Activated naive CD4-positive, alpha-beta T cell treated with Interleukin-2 at 50 U/mL for 16 hours (primary cell): ENCODE measurements at regions not wholly inside any gene's neighbourhood (a gene's known extent, or its start where the extent isn't known, plus 50 kb on each side); places are given as distances from the start of the nearest gene placed in this dataset.

Experiments
- DNase-seq: peaks from one replicate; pipeline ENCODE4 v3.0.0-alpha.2; 2020

- DNase-seq, result no peak
Measured at GRCh38 chr9:90012949-90013348, 408.1 kb downstream of the GADD45G start.

DNA sequence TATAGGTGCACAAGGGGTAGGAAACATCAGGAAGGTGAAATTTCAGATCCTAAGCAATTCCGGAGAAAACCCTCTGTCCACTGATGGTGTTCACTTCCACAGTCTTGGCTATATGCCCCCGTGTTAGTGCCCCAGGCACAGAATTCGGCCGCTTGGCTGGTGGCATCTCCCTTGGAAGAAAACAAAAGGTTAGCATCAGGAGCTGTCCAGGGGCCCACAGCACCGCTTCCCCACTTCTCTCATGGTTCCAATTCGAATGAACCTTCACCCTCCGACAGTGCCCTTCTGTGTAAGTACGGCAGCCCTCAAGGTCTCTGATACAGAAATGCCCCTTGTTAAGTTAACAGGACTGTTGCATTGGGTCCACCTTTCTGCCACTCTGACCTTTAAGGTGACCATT, 409.0 kb downstream of the GADD45G start:
- DNase-seq, result no peak

DNA sequence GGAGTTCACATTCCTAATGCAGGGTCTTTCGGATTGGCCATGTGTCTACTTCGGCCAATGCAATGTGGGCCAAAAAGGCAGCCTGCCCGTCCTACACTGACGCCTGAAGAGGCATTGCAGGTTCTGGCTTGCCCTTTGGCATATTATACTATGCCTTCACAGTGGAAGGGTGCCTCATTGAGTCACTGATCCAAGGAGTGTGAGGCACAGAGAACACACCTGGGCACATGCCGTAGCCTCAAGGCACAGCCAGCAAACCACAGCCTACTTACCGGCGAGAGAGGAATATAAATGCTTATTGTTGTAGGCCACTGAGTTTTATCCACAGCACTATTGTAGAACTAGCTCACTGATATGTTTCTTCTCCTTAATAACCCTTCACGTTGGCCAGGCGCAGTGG, 409.6 kb downstream of the GADD45G start:
- DNase-seq, result no peak

- no peak for DNase-seq
Measured at GRCh38 chr9:90016272-90016671, 411.5 kb downstream of the GADD45G start.

GRCh38 chr9:90017679-90018078, 412.9 kb downstream of the GADD45G start:
- no peak for DNase-seq

GRCh38 chr9:90018688-90019087, 413.9 kb downstream of the GADD45G start:
- DNase-seq, result no peak

GRCh38 chr9:90019626-90020025, 414.8 kb downstream of the GADD45G start:
- no peak for DNase-seq

DNA sequence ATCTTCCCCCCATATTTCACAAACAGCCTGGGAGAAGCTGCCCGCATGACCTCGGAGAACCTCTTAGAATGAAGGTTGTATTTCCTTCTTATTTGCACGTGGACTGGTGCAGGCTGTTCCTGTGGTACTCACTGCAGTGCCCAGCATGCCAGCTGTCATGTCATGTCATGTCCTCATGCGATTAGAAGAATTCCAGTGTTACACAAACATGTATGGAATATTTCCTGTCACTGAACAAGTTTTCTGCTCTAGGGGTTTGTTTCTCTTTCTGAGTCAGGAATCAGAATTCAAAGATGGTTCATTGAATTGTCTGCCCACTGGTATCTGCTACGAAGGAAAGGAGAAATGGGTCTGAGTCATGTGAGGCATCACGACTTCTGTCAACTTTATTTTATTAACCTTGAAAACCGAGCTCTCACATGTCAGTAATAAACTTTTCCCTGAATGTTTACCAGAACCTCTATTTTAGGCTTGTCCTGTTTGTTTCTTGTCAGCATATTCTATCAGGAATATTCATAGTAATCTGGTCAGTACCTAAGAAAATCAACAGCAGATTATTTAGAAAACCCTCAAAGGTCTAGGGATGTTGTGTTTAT, 415.6 kb downstream of the GADD45G start:
- no peak for DNase-seq

DNA sequence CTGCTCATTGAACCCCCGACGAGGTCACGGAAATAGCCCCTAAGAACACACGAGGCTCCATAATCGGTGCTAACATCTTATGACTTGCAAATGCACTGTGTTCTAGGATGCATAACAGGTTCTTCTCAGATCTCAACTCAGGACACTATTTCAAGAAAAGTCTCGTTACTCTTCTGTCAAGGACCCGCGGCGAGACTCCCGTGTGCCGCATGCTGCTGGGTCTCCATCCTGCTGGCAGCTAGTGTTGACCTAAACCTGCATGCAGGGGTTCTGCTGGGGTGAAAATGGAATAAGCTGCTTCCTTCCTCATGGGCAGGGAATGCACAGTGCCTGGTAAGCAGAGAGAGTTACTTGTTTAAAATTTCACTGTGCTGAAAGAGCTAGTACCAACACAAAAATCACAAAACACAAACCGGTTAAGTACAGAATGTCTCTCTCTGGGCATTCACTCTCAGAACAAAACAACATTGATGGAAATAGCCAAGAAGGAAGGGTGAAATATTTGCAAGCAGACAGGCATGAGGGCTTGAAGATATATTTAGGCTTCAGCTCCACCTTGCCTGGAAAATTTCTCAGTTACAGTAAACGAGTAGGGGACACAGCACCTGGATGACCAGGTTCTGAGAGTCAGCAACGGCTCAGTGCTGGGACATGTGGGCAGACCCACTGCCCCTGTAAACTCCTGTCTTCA, 416.5 kb downstream of the GADD45G start:
- DNase-seq, result no peak

DNA sequence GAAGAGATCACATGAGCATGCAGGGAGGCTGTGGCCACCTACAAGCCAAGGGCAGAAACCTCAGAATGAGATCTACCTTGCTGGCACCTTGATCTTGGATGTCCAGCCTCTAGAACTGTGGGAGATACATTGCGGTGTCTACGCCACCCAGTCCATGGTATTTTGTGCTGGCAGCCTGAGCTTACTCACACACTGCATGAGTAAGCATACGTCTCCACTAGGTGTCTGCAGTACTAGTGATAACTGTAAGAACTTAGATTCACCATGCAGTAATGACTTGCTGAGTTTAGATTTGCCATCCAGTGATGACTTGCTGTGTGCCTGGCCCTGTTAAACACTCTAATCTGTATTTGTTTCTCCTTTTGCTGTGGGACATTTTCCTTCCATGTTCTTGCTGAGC, 417.7 kb downstream of the GADD45G start:
- DNase-seq, result no peak

DNA sequence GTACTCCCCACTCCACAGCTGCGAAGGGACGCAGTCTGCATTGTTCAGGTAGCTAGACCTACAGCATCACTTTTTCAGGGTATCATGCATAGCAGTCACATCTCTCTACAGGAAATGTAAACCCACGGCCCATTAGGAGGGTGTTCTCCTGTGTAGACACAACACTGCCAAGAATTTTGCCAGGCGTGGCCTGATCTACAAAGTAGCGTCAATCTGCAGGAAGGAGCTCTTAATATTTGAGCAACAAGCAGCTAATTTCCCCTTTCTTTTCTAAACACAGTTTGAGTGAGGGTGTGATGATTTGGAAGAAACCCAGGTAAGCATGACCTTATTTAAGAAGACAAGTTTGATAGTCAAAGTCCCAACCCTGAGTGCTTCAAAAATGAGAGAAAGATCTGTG, 419.0 kb downstream of the GADD45G start:
- no peak for DNase-seq

GRCh38 chr9:90024409-90024808, 419.6 kb downstream of the GADD45G start:
- no peak for DNase-seq

DNA sequence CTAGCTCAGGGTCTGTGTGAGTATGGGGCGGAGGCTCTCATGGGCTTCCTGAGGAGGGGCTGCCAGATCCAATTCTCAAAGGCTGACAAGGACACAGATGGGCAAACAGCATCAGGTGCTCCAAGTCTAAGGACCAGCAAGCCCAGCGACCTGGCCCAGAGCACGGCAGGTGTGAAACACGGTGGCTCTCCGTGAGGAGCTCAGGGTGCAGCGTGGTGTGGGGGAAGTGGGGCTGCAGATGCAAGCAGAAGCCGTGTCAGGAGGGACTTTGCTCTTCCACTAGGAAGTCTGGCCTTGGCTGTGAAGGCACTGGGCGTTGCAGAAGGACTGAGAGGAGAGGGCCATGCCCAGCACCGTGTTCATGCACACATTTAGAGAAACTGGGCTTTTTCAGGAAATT, 420.0 kb downstream of the GADD45G start:
- DNase-seq, result no peak

DNA sequence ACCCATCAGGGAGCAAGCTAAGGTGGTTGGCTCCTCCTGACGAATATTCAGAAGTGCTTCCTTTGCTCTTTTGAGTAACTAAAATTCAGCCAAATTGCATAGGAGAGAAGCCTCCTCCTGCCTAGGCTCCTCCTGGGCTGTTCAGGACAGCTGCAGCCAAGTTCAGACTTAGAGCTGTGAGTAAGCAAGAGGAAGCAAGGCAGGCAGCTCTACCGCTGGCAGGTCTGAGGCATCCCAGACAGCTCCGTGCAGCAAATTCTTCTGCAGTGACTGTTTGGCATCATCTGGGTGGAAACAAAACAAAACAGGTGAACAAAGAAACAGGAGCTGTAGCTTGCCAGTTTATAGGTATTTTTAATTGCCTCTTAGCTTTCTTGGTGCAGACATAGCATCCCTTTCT, 421.0 kb downstream of the GADD45G start:
- no peak for DNase-seq

DNA sequence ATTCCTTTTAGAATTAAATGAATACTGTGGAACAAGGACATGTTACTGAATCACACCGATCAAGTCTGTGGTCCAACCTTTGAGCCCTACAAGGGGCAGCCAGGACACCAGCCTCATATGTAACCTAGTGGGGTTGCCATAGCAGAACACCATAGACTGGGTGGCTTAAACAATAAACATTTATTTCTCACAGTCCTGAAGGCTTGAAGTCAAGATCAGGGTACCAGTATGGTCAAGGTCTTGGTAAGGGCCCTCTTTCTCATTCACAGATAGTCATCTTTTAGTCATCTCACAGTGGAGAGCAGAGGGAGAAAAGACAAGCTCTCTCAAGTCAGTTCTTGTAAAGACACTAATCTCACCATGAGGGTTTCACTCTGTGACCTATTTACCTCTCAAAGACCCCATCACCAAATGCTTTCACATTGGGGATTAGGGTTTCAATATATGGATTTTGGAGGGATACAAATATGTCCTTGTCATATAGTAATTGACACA, 422.5 kb downstream of the GADD45G start:
- no peak for DNase-seq

- DNase-seq, result no peak
Measured at GRCh38 chr9:90029386-90029785, 424.6 kb downstream of the GADD45G start.

- DNase-seq, result no peak
Measured at GRCh38 chr9:90029996-90030395, 425.2 kb downstream of the GADD45G start.

DNA sequence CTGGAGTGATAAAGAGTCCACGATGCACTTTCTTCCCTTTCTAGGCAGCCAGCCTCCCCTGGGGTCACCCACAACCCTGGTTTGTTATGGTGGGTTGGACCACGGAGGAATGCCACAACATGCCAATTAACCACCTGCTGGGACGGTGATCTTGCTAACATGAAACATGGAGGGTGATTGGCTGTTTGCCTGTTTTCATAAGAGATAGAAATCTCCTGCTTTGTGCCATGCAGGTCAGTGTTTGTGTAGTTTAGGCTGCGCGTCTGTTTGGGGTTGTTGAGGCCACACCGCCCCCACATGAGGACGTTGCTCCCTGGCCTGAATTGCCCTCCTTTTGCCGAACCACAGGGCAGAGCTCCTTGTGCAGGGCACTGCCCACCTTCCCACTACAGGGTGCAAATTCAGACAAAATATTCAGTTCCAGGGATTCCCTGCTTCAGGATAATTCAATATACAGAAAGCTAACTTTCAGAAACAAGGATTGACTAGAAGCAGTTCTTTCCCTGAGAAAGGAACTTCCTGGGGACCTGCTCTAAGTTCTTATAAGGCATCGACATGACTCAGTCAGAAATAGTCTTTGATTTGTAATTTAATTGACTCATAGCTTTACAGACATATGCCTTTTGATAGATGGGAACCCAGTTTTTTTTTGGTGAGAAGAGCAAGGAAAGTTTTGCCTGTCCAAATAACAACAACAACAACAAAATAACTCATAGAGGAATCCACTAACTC, 427.6 kb downstream of the GADD45G start:
- DNase-seq, result no peak

DNA sequence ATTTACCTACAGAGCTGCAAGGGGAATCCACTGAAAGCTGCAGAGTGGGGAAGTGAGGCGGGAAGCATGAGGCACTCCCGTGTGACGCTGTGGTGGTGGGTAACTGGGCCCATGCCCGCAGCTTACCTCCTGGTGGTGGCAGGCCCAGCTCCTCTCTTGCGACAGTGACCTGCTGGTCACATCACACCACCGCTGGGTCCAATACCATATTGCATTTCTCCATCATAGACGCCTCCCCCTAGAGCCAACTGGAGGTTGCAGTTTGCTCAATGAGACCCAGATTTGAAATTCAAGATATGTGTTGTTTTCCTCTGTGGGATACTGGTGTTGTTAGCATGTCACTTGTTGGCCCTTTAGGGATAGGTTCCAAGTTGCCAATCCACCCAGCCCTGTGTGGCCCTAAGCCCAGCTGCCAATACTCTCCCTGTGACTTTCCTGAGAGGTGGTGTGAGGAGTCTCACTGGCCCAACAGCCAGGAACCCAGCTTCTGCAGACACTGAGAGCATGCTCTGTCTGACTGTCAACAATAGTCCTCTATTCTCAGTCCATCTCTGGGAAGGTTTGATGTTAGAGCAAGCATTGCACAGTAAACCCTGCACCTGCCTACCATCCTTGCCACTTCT, 428.3 kb downstream of the GADD45G start:
- DNase-seq, result no peak

GRCh38 chr9:90034071-90034470, 429.3 kb downstream of the GADD45G start:
- no peak for DNase-seq

- DNase-seq, result no peak
Measured at GRCh38 chr9:90035471-90035870, 430.7 kb downstream of the GADD45G start.

- DNase-seq, result no peak
Measured at GRCh38 chr9:90037146-90037797, 432.5 kb downstream of the GADD45G start.

DNA sequence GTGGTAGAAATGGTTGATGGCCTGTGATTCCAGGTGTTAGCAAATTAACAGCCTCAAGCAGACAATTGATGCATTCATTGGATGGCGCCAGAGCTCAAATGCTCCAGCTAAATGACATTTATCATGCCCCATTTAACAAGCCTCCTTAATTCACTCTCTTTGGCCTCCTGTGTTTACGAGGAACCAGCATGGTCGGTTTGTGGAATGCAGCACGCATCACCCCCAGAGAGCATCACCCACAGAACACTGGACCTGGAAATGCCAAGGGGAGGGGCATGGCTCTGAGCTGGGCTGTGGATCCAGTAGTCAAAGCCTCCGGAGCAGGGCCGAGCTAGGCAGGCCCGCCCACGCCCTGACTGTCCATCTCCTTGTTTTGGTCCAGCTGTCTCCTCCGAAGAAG, 434.0 kb downstream of the GADD45G start:
- DNase-seq, result no peak
